ENCODE measurements at regions not wholly inside any gene's neighbourhood (a gene's known extent, or its start where the extent isn't known, plus 50 kb on each side); places are given as distances from the start of the nearest gene placed in this dataset.

- H2AFZ ChIP-seq: no peak overlapping the region
- no peak overlapping the region for H3K4me2 ChIP-seq
- TF ChIP-seq ZNF114 (CRISPR knock-in tag; IDR thresholded peaks at IDR 0.05) (no peak), POLR2AphosphoS5 (IDR thresholded peaks at IDR 0.05; ENCODE audit: low read depth) (no peak), ZNF462 (CRISPR knock-in tag; IDR thresholded peaks at IDR 0.05) (no peak), ZNF331 (CRISPR knock-in tag; IDR thresholded peaks at IDR 0.05; ENCODE audit: low read depth) (no peak), ETS1 (IDR thresholded peaks at IDR 0.05) (no peak), JUNB (IDR thresholded peaks at IDR 0.05; ENCODE audit: unreplicated experiment) (no peak), EZH2phosphoT487 (IDR thresholded peaks at IDR 0.05; ENCODE audit: unreplicated experiment) (no peak), CTCF (conservative IDR thresholded peaks at IDR 0.05; ENCODE audit: low read depth in 2 of 2) (no peak), REST (IDR thresholded peaks at IDR 0.05; ENCODE audit: unreplicated experiment) (no peak), CREB1 (CRISPR knock-in tag; IDR thresholded peaks at IDR 0.05; ENCODE audit: low read depth) (no peak), EZH2 (IDR thresholded peaks at IDR 0.05; ENCODE audit: low read depth, unreplicated experiment) (no peak), NANOG (IDR thresholded peaks at IDR 0.05; ENCODE audit: borderline replicate concordance) (no peak), STAT1 (IDR thresholded peaks at IDR 0.05; ENCODE audit: unreplicated experiment) (no peak)
- H3K9me3 Mint-ChIP-seq: no peaks in the 10 kb centered on the region
- no peaks in the 10 kb centered on the region for H3K36me3 ChIP-seq (ENCODE audit: insufficient read depth)
- H3K4me3 ChIP-seq: no peak overlapping the region
- peaks cover 1% of the 10 kb centered on the region for H3K27me3 Mint-ChIP-seq (ENCODE audit: insufficient read depth, low read depth, poor library complexity)
- H3K36me3 Mint-ChIP-seq (ENCODE audit: low read depth): no peaks in the 10 kb centered on the region
- H3K4me3 Mint-ChIP-seq: no peak overlapping the region
- no peaks in the 10 kb centered on the region for H3K4me1 ChIP-seq (ENCODE audit: insufficient read depth)
- H3K27me3 ChIP-seq (ENCODE audit: insufficient read depth): no peaks in the 10 kb centered on the region
- peaks cover 10% of the 10 kb centered on the region; the same call in 2 of the 3 replicates for H3K4me1 Mint-ChIP-seq
- DNase-seq (ENCODE audit: low spot score) (no peak), ATAC-seq (no peak)
- no peak overlapping the region for H3K27ac ChIP-seq (ENCODE audit: low read depth)
- H3K9me2 ChIP-seq (ENCODE audit: insufficient read depth): no peaks in the 10 kb centered on the region; the same call in 1 of the 2 replicates
- H3K27ac Mint-ChIP-seq: no peak overlapping the region
- no peaks in the 10 kb centered on the region for H3F3A ChIP-seq (replicated peaks; ENCODE audit: low read depth)
- no peaks in the 10 kb centered on the region for H4K20me1 ChIP-seq (replicated peaks; ENCODE audit: insufficient read depth)
- no peaks in the 10 kb centered on the region for H3K79me2 ChIP-seq (replicated peaks; ENCODE audit: insufficient read depth)
Measured at GRCh38 chr3:64957408-64958198, 269.8 kb upstream of the ADAMTS9 start.
